B cell (primary cell): ENCODE measurements at regions not wholly inside any gene's neighbourhood (a gene's known extent, or its start where the extent isn't known, plus 50 kb on each side); places are given as distances from the start of the nearest gene placed in this dataset.

Source experiments
- ATAC-seq: fragments of 200-7000 bp; cut with Tn5 transposase; one replicate; pipeline ENCODE4 v1.10.0; 2021; ENCODE audit warnings: low read depth, mild to moderate bottlenecking, moderate number of reproducible peaks, moderate library complexity
- CTCF ChIA-PET: fragments of 350-600 bp; sonication (Branson Sonifier 250); formaldehyde crosslinking; loops from one replicate; lab custom pipeline; 2021; ENCODE audit warnings: antibody characterized with exemption, inconsistent platforms; lab: Charles Lee
- POLR2A ChIA-PET: fragments of 350-600 bp; sonication (Branson Sonifier 250); formaldehyde crosslinking; loops from one replicate; lab custom pipeline; 2021; ENCODE audit warnings: antibody characterized with exemption; lab: Charles Lee
- DNase-seq: peaks from one replicate; pipeline ENCODE4 v3.0.0; 2013
- H2AFZ ChIP-seq: 2 replicates; pipeline ENCODE4 v1.6.1; 2012; ENCODE audit warnings: mild to moderate bottlenecking, low read depth, low read length; ENCODE audit not compliant: insufficient read depth, poor library complexity, severe bottlenecking
- H3K27ac ChIP-seq, 2 donors: 1 replicate in 1 of 2; 2 replicates in 1 of 2; pipeline ENCODE4 v1.5.1; 2012 to 2013; ENCODE audit warnings: low read length in 2 of 2, mild to moderate bottlenecking in 2 of 2, moderate library complexity in 1 of 2
- H3K27me3 ChIP-seq, 4 experiments: fragments of 200-600 bp in 1 of 4; sonication (generic) in 1 of 4; replicated peaks in 1 of 4; 1 replicate in 2 of 4; 2 replicates in 2 of 4; pipeline versions ENCODE4 v1.6.1 to v1.7.0; 2013 to 2016; ENCODE audit warnings: low read length in 3 of 4, mild to moderate bottlenecking in 2 of 4, mixed read lengths in 1 of 4, moderate library complexity in 1 of 4; ENCODE audit not compliant: insufficient read depth in 4 of 4, control insufficient read depth in 3 of 4; ENCODE audit errors: control extremely low read depth in 1 of 4
- H3K36me3 ChIP-seq, 2 experiments: replicated peaks in 1 of 2; 1 replicate in 1 of 2; 2 replicates in 1 of 2; pipeline versions ENCODE4 v1.6.1 to v1.7.1; 2013; ENCODE audit warnings: low read length in 1 of 2; ENCODE audit not compliant: insufficient read depth in 2 of 2, control insufficient read depth in 1 of 2; ENCODE audit errors: control extremely low read depth in 1 of 2, extremely low read depth in 1 of 2
- H3K4me1 ChIP-seq, 2 donors: fragments of 200-600 bp in 1 of 2; sonication (generic) in 1 of 2; 1 replicate in 1 of 2; 2 replicates in 1 of 2; pipeline versions ENCODE4 v1.5.1 to v1.6.1; 2013 to 2017; ENCODE audit warnings: low read length in 2 of 2; ENCODE audit not compliant: control insufficient read depth in 2 of 2, insufficient read depth in 2 of 2
- H3K4me2 ChIP-seq: replicated peaks from 2 replicates; pipeline ENCODE3; 2012; ENCODE audit warnings: mild to moderate bottlenecking, low read depth, low read length; ENCODE audit not compliant: poor library complexity, severe bottlenecking
- H3K4me3 ChIP-seq, 5 experiments: fragments of 200-600 bp in 1 of 5; sonication (generic) in 1 of 5; 1 replicate in 3 of 5; 2 replicates in 2 of 5; pipeline versions ENCODE4 v1.5.1 to v1.7.0; 2011 to 2016; ENCODE audit warnings: low read length in 4 of 5, mild to moderate bottlenecking in 4 of 5, low read depth in 2 of 5, control low read depth in 1 of 5, moderate library complexity in 1 of 5; ENCODE audit not compliant: insufficient read depth in 1 of 5; ENCODE audit errors: control extremely low read depth in 1 of 5, extremely low read depth in 1 of 5
- H3K79me2 ChIP-seq: fragments of 200-600 bp; sonication (generic); one replicate; pipeline ENCODE4 v1.6.0; 2016; ENCODE audit warnings: low read length; ENCODE audit not compliant: control insufficient read depth, insufficient read depth
- H3K9ac ChIP-seq: fragments of 200-600 bp; sonication (generic); 2 replicates; pipeline ENCODE4 v1.6.1; 2017; ENCODE audit warnings: mild to moderate bottlenecking, low read length, moderate library complexity
- H3K9me3 ChIP-seq, 3 donors: one replicate each; pipeline versions ENCODE4 v1.6.1 to v1.7.1; 2013; ENCODE audit warnings: low read length in 2 of 3; ENCODE audit not compliant: control insufficient read depth in 2 of 3, insufficient read depth in 1 of 3; ENCODE audit errors: control extremely low read depth in 1 of 3
- H4K20me1 ChIP-seq: 2 replicates; pipeline ENCODE4 v1.6.0; 2012; ENCODE audit warnings: mild to moderate bottlenecking, low read length; ENCODE audit not compliant: insufficient read depth, control insufficient read depth, poor library complexity, severe bottlenecking
- H3K27ac Mint-ChIP-seq: one replicate; pipeline ENCODE4 v1.8.0; 2021; ENCODE audit warnings: mixed read lengths
- H3K27me3 Mint-ChIP-seq: one replicate; pipeline ENCODE4 v1.8.0; 2021; ENCODE audit warnings: mixed read lengths
- H3K4me1 Mint-ChIP-seq: one replicate; pipeline ENCODE4 v1.8.0; 2021; ENCODE audit warnings: mixed read lengths
- H3K4me3 Mint-ChIP-seq: one replicate; pipeline ENCODE4 v1.8.0; 2021; ENCODE audit warnings: mixed read lengths
- H3K9me3 Mint-ChIP-seq: one replicate; pipeline ENCODE4 v1.8.0; 2022; ENCODE audit warnings: mixed read lengths; ENCODE audit not compliant: insufficient read depth
- CTCF ChIP-seq: fragments of 200-600 bp; IDR thresholded peaks from one replicate; pipeline ENCODE4 v1.8.0; 2022; ENCODE audit warnings: antibody characterized with exemption, mild to moderate bottlenecking
- EZH2 ChIP-seq: IDR thresholded peaks from 2 replicates; pipeline ENCODE4 v1.6.1; 2012; ENCODE audit warnings: borderline replicate concordance, low read depth, mild to moderate bottlenecking, moderate library complexity, low read length; ENCODE audit not compliant: insufficient read depth, poor library complexity, severe bottlenecking
- WGBS: methylation state at CpG from one replicate; pipeline ENCODE4 v1.1.5; 2013; ENCODE audit warnings: missing lambda C conversion rate; ENCODE audit not compliant: insufficient coverage; 5-methylcytosine and 5-hydroxymethylcytosine counted together
- intact Hi-C: fragments of 100-400 bp; cut with micrococcal nuclease; formaldehyde crosslinking; loops from one replicate; pipeline ENCODE4 v1.10.0; 2022

GRCh38 chr2:240239325-240239724, 98.9 kb upstream of the OTOS start:
- ChIA-PET CTCF (no interaction called here), POLR2A (no interaction called here)
- ATAC-seq (no peak), DNase-seq (no peak)
- Histone ChIP-seq H3K27ac (no peak overlapping the region), H3K9me3 (no peaks in the 10 kb centered on the region), H3K4me3 (no peak overlapping the region), H3K9ac (no peak overlapping the region), H2AFZ (no peak overlapping the region), H3K4me1 (no peaks in the 10 kb centered on the region), H3K27me3 (no peaks in the 10 kb centered on the region), H3K36me3 (no peaks in the 10 kb centered on the region), H4K20me1 (no peaks in the 10 kb centered on the region), H3K4me2 (no peak overlapping the region), H3K79me2 (no peaks in the 10 kb centered on the region)
- intact Hi-C loops, result no loop called here
- TF ChIP-seq CTCF, result no peak
- TF ChIP-seq EZH2, result no peak
- Mint-ChIP-seq H3K9me3 (no peaks in the 10 kb centered on the region), H3K4me1 (no peaks in the 10 kb centered on the region), H3K27ac (no peak overlapping the region), H3K4me3 (no peak overlapping the region), H3K27me3 (peaks cover 7% of the 10 kb centered on the region)
- WGBS, result 86% methylated on average over 1 of the region's 1 CpG

- Histone ChIP-seq H3K27me3 (no peaks in the 10 kb centered on the region), H3K4me3 (no peak overlapping the region), H3K36me3 (no peaks in the 10 kb centered on the region), H4K20me1 (no peaks in the 10 kb centered on the region), H3K9me3 (no peaks in the 10 kb centered on the region), H3K9ac (no peak overlapping the region), H2AFZ (no peak overlapping the region), H3K27ac (no peak overlapping the region), H3K4me1 (no peaks in the 10 kb centered on the region), H3K79me2 (no peaks in the 10 kb centered on the region), H3K4me2 (no peak overlapping the region)
- intact Hi-C loops, result no loop called here
- peaks cover 5% of the 10 kb centered on the region for H3K27me3 Mint-ChIP-seq
- H3K27ac Mint-ChIP-seq, result no peak overlapping the region
- POLR2A ChIA-PET, result no interaction called here
- H3K4me3 Mint-ChIP-seq, result no peak overlapping the region
- DNase-seq, result no peak
- TF ChIP-seq EZH2, result no peak
- H3K4me1 Mint-ChIP-seq, result no peaks in the 10 kb centered on the region
- CTCF ChIA-PET, result no interaction called here
- no peak for ATAC-seq
- no CpG with 5 or more reads among the region's 2 CpGs for WGBS
- no peaks in the 10 kb centered on the region for H3K9me3 Mint-ChIP-seq
These were observed 99.7 kb upstream of the OTOS start for GRCh38 chr2:240240017-240240734.
